H1 (cell line): ENCODE measurements at regions not wholly inside any gene's neighbourhood (a gene's known extent, or its start where the extent isn't known, plus 50 kb on each side); places are given as distances from the start of the nearest gene placed in this dataset.

ENCODE experiments used
- EP300 ChIP-seq, 2 experiments: IDR thresholded peaks; 1 replicate in 1 of 2; 2 replicates in 1 of 2; pipeline ENCODE4 v1.6.1; 2011 to 2012; ENCODE audit warnings: low read depth in 2 of 2, low read length in 2 of 2, mild to moderate bottlenecking in 2 of 2, borderline replicate concordance in 1 of 2, inconsistent platforms in 1 of 2, moderate library complexity in 1 of 2
- GABPA ChIP-seq: IDR thresholded peaks from 2 replicates; pipeline ENCODE4 v1.6.1; 2011; ENCODE audit warnings: mild to moderate bottlenecking, low read length, moderate library complexity, borderline replicate concordance; ENCODE audit not compliant: insufficient read depth
- GTF2F1 ChIP-seq: IDR thresholded peaks from 2 replicates; pipeline ENCODE4 v1.6.1; 2012; ENCODE audit warnings: low read depth, low read length, improper control_type of control experiment, borderline replicate concordance
- HDAC2 ChIP-seq, 2 experiments: fragments of 300-600 bp in 1 of 2; sonication (generic) in 1 of 2; IDR thresholded peaks; 2 replicates each; pipeline ENCODE4 v1.6.1; 2011 to 2012; ENCODE audit warnings: low read depth in 2 of 2, low read length in 2 of 2, mild to moderate bottlenecking in 2 of 2, moderate library complexity in 2 of 2, borderline replicate concordance in 1 of 2, inconsistent platforms in 1 of 2
- JUN ChIP-seq: IDR thresholded peaks from 2 replicates; pipeline ENCODE4 v1.6.1; 2011; ENCODE audit warnings: low read depth, mild to moderate bottlenecking, improper control_type of control experiment, low read length
- JUND ChIP-seq: IDR thresholded peaks from 2 replicates; pipeline ENCODE4 v1.6.1; 2011; ENCODE audit warnings: mild to moderate bottlenecking, improper control_type of control experiment, low read length
- NRF1 ChIP-seq: IDR thresholded peaks from 2 replicates; pipeline ENCODE4 v1.6.1; 2011; ENCODE audit warnings: mild to moderate bottlenecking, low read depth, low read length, improper control_type of control experiment
- RFX5 ChIP-seq: IDR thresholded peaks from 2 replicates; pipeline ENCODE4 v1.6.1; 2011; ENCODE audit warnings: low read depth, low read length, improper control_type of control experiment, borderline replicate concordance
- RNF2 ChIP-seq: fragments of 200-900, 300-1000 bp; sonication (generic); IDR thresholded peaks from 2 replicates; pipeline ENCODE4 v1.7.1; 2016; ENCODE audit warnings: borderline replicate concordance, low read depth, mild to moderate bottlenecking, antibody characterized with exemption, low read length; ENCODE audit not compliant: poor library complexity, severe bottlenecking; ENCODE audit errors: missing control alignments
- TF ChIP-seq, protein P1 (sequence below), 3 experiments: IDR thresholded peaks; 1 replicate in 2 of 3; 2 replicates in 1 of 3; pipeline versions ENCODE4 v1.5.1 to v1.6.1; 2011; ENCODE audit warnings: low read length in 3 of 3, mild to moderate bottlenecking in 3 of 3, inconsistent platforms in 2 of 3, low read depth in 1 of 3, moderate library complexity in 1 of 3; ENCODE audit not compliant: insufficient read depth in 1 of 3; ENCODE audit errors: control extremely low read depth in 1 of 3
- TF ChIP-seq, protein P2 (sequence below): IDR thresholded peaks from 2 replicates; pipeline ENCODE4 v1.6.1; 2012; ENCODE audit warnings: inconsistent platforms

DNA sequence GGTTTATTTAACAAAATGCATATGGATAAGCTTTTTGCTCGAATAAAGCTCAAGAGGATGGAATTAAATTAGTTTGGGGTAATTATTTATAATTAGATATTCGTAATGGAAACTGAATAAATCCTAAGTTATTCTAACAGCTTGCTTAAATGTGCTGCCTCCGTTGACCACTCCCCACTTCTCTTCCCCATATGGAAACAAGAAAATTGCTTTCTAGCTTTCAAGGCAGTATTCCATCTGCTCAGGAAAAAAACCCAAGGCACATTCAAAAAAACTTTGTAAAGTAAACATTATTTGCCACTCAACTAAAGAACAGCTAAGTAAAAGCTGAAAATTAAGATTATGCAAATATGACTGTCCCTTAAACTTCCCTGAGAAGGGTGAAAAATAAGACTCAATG, 369.2 kb downstream of the HAO1 start:
- TF ChIP-seq, protein P1, sequence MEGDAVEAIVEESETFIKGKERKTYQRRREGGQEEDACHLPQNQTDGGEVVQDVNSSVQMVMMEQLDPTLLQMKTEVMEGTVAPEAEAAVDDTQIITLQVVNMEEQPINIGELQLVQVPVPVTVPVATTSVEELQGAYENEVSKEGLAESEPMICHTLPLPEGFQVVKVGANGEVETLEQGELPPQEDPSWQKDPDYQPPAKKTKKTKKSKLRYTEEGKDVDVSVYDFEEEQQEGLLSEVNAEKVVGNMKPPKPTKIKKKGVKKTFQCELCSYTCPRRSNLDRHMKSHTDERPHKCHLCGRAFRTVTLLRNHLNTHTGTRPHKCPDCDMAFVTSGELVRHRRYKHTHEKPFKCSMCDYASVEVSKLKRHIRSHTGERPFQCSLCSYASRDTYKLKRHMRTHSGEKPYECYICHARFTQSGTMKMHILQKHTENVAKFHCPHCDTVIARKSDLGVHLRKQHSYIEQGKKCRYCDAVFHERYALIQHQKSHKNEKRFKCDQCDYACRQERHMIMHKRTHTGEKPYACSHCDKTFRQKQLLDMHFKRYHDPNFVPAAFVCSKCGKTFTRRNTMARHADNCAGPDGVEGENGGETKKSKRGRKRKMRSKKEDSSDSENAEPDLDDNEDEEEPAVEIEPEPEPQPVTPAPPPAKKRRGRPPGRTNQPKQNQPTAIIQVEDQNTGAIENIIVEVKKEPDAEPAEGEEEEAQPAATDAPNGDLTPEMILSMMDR (IDR thresholded peaks at IDR 0.05; ENCODE audit: control extremely low read depth in 1 of 3, insufficient read depth in 1 of 3, low read depth in 1 of 3, low read length in 3 of 3): no peak
- no peak for TF ChIP-seq RFX5
- TF ChIP-seq, protein P2, sequence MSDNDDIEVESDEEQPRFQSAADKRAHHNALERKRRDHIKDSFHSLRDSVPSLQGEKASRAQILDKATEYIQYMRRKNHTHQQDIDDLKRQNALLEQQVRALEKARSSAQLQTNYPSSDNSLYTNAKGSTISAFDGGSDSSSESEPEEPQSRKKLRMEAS: no peak
- TF ChIP-seq HDAC2 (IDR thresholded peaks at IDR 0.05; ENCODE audit: borderline replicate concordance in 1 of 2, low read depth in 2 of 2, low read length in 2 of 2): no peak
- no peak for TF ChIP-seq GTF2F1
- TF ChIP-seq JUND: no peak
- no peak for TF ChIP-seq JUN
- no peak for TF ChIP-seq EP300 (IDR thresholded peaks at IDR 0.05; ENCODE audit: borderline replicate concordance in 1 of 2, low read depth in 2 of 2, low read length in 2 of 2)
- TF ChIP-seq GABPA: no peak
- no peak for TF ChIP-seq RNF2
- TF ChIP-seq NRF1: no peak
